GM04504 (cell line): ENCODE measurements at regions not wholly inside any gene's neighbourhood (a gene's known extent, or its start where the extent isn't known, plus 50 kb on each side); places are given as distances from the start of the nearest gene placed in this dataset.

Experiments used
- DNase-seq: peaks from one replicate; pipeline ENCODE4 v3.0.0-alpha.2; 2012; ENCODE audit warnings: low read depth

DNA sequence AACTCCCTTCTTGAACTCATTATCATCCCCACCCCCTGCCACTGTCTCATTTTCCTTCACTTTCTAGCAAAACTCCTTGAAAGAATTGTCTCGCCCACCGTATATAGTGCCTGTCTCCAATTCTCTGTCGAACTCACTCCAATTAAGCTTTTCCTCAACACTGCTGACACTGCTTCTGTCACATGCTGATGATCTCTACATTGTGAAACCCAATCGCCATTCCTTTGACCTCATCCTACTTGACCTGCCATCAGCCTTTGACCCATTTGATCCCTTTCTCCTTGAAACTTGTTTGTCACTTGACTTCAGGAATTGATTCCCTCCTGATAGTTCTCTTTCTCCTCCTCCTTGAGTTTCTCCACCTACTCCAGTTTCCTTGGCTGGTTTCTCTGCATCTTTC lies 54.8 kb downstream of the CCDC71L start:
- DNase-seq = no peak

DNA sequence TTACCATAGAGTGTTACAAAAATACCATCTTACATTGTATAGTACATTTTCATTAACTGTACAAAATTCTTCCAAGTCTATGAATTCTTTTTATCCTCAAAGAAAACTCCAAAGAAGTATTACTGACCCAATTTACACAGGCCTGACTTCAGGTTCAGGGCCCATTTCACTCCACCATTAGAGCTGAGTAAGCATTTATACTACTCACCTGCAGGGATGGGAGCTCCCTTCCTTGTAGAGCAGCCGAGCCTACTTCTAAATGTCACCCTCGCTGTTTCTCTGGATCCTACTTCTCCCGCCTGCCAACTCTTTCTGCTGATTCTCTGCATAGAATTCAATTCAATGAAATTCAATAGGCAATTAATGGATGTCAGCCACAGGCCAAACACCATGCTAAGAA lies 56.0 kb downstream of the CCDC71L start:
- no peak for DNase-seq

DNA sequence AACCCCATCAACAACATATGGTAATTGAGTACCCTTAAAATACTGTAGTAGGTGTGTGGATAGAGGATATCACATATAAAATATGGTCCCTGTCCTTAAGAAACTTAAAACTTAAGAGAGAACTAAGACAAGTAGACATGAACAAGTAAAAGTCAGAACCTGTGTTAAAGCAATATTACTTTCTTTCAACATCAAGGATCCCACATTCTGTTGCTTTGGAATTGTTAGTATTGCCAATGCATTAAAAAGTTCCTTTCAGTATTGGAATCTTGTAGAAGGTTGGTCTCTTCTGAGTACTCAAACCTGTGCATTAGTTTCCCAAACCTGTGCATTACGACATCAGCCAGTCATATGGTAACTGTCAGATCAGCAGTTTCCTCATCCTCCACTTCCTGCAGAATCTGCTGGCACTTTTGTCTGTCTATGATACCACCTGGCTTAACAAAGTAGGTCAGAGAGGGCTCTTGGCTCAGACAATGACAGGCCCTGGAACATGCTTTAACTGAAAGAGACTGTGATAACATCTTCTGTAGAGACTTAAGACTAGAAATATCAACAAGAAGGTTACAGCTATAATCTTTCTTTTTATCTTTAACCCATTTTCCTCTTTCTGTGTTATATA lies 56.5 kb downstream of the CCDC71L start:
- DNase-seq = no peak

DNA sequence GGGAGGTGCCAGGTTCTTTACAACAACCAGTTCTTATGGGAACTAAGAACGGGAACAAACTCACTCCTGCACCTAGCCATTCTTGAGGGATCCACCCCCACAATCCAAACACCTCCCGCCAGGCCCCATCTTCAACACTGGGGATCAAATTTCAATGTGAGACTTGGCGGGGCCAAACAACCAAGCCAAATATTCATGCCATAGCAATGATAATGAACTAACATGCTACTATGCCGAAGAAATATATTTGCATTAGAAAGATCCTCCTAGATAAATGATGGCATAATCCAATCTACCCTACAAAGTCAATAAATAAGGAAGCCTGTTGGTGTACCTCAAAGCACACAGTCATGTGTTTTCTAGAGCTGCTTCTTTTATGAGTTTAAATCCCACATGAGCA lies 57.6 kb downstream of the CCDC71L start:
- DNase-seq = no peak

DNA sequence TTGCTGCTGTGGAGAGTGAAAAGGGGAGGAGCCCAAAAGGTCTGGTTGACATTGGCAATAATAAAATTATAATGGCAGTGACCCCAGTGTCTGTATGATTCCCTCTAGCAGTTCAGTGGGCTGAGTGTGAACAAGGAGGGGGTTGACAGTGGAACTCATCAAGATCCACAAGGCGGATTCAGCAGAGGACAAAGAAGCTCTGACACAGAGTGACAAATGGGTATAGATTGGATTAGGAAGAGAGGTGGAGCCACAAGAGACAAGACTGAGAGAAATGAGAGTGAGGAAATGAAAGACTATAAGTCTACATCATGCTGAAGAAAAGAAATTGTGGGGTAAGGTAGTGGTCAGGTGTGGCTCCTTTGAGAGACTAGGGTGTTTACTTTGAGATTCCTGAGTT lies 58.9 kb downstream of the CCDC71L start:
- no peak for DNase-seq

DNA sequence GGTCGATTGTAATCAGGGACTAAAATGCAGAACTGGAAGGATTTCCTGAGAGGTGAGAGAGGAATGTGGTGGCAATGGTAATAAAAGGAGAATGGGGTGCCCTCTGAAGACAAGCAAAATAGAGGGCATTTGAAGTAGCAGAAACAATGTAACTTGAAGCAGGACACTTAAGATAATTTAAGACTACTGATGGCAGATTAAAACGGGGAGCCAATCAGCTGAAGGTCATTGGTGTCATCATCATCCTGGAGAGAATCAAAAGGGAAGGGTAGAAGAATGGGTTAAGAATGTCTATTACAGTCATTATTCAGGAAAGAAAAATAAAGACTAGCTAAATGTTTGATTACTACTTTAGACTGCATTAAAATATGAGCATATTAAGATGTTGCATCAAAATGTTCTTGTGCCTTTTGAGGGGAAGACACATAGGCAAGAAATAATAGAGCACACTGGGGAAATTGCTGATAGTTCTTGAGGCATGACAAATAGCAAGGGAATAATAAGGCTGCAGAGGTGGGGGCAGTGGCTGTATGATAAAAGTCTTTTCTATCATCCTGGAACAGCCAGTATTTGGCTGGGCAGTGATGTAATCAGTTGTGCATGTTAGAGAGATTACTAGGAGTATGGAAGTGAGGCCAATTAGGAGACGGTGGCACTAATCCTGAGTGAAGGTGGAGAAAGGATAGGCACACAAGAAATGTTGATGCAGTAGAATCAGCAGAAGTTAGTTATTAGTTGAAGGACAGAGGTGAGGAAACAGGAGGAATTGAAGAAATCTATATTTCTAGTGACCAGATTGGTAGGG lies 60.2 kb downstream of the CCDC71L start:
- no peak for DNase-seq

DNA sequence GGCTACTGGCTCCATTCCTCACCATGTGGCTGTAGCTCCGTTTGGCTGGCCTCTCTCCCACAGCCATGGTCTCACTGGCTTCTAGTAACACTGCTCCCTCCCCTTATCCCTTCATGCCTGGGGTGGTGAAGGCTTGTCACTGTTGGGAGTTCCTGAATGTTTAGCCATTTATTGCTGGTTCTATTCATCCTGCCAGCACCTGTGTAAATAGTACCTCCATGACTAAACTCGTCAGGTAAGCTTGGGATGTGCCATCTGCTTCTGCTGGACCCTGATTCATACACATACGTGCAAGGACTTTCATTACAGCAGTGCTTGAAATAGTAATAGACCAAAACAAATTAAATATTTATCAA lies 61.6 kb downstream of the CCDC71L start:
- no peak for DNase-seq

DNA sequence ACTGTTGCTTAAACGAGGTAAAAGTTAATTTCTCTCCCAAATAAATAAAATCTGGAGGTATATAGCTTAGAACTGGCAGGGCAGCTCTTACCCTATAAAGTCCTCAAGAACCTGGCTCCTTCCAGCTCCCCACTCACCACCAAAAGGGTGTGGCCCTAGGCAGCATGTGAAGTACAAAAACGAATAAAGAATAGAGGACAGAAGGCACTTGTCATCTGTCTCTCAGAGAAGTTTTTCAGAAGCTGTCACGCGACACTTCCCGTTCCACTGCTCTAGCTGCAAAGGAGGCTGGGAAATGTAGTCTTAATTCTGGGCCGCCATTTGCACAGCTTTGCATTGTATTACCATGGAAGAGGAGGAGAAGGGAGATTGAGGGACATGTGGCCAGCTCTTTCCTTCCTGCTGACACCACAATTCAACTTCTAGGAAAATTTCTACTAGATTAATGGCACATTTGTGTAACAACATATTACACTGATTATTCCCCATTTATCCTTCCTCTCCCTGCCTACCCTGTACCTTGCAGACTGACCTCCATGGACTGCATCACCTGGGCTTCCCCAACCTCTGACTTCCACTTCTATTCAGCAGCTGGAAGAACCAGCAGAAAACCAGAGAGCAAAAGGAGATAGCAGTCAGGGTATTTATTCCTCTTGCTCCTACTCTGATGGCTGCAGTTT lies 62.2 kb downstream of the CCDC71L start:
- no peak for DNase-seq

DNA sequence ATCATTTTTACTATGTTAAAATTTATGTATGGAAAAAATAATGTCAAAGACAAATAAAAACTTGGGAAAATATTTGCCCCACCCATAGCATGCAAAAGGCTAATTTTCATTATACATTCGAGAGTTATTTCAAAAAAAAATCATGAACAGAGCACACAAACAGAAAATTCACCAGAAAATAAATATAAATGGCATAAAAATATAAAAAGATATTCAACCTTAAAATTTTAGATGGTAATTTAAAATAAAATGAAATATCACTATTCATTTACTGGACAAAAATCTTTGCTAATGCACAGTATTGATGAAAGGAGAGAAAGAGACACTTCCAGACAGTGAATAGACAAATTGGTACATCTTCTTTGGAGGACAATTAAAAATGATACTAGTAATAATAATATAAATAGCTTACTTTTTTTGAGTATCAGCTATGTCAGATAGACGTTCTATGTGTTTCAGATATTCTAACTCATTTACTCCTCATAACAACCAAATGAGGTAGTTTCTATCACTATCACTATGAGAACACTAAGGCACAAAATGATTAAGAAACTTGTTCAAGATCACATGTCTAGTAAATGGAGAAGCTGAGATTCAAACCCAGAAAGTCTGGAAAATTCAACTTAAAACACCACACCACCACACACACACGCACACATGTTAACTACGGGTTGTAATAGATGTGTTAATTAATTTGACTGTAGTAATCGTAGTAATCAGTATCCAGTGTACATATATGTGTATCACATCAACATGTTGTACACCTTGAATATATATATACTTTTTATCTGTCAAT lies 63.0 kb downstream of the CCDC71L start:
- no peak for DNase-seq

DNA sequence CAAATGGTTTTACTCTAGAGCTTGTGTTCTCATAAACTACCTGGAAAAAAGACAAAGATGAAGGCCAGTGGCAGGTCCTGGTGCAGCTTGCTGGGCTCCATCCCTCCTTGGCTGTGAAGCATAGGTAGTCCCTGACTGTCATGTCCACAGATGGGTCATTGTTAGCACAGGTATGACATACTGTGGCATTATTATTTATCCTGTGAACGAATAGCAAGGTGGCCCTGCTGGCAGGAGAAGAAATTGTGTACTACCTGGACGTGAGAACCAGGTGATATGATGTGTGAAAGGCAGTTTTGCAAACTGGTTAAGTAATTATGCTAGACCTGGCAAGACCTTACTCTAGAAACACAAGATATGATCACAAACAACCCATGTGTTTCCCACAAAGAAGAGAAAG lies 63.9 kb downstream of the CCDC71L start:
- no peak for DNase-seq

DNA sequence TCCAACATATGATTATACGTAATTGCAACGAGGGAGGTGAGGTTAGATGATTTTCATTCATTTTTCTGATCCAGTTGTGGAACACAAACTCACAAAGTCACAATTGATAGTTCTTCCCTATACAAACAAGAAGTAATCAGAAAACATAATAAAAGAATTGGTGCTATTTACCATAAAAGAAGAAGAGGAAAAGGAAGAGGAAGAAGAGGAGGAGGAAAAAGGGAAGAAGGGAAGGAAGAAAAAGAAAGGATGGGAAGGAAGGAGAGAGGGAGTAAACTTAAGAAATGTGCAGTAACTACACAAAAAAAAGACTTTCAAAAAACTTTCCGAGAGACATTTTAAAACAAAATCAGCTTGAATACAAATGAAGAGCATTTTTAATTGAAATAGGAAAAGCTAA lies 65.0 kb downstream of the CCDC71L start:
- no peak for DNase-seq

DNA sequence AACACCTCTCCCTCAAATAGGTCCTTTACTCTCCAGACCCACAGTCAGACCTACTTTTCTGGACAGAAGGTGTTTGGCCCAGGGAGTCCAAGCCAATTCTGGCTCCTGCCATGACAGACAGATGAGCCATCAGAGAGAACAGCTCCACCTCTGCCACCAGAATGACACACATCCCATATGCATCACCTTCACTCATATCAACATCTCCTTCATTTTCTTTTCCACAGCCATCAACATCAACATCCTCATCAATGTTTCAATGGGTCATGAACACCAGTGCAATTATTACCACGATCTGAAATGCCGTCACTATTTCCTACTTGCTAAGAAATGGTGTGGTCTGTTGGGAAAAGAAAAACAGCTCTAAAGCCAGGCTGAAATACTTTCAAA lies 67.9 kb downstream of the CCDC71L start:
- no peak for DNase-seq

DNA sequence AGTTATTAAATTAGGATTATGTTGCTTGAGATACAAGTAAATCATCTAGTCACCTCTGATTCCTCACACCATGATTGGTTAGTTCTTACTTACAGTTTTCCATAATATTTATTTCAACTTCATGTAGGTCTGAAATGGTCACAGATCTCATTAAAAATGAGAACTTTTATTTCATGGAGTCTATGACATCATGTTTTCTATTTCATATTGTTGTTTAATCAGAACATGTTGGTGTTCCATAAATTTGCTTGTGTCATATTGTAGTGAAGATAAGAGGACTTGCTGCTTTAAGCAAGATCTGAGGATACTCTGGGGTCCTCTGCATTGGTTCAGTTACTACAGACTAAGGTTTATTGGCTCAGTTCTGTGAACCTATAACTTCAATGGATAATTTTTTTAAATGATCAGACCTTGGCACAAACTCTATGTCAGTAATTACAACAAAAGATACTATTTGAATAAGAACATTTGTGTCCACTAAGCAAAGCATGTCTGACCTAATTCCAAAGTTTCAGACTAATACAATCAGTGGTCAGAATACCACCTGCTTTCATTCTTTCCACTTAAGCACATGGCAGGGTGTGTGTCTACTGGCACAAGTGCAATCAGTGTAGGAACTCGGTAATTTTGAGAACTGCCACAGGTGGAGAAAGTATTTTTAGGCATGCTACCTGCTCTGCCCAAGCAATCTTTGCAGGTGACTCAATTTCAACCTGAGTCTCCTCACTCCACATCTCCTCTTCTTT lies 68.5 kb downstream of the CCDC71L start:
- DNase-seq = no peak

DNA sequence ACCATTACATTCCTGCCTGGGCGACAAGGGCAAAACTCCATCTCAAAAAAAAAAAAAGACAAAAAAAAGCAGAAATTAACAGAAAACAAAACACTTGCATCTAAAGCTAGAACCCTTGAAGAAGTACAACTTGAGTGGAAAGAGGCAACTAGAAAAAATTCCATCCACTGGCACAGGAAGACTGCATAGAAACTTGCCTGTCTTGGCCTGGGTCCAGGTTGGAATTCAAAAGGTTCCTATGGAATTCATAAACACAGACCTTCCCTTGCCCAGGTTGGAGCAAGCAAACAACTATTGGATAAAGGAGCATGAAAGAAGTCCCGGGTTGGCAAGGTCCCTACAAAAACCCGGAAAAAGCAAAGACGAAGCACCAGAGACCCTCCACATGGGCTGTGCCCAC lies 69.8 kb downstream of the CCDC71L start:
- no peak for DNase-seq

DNA sequence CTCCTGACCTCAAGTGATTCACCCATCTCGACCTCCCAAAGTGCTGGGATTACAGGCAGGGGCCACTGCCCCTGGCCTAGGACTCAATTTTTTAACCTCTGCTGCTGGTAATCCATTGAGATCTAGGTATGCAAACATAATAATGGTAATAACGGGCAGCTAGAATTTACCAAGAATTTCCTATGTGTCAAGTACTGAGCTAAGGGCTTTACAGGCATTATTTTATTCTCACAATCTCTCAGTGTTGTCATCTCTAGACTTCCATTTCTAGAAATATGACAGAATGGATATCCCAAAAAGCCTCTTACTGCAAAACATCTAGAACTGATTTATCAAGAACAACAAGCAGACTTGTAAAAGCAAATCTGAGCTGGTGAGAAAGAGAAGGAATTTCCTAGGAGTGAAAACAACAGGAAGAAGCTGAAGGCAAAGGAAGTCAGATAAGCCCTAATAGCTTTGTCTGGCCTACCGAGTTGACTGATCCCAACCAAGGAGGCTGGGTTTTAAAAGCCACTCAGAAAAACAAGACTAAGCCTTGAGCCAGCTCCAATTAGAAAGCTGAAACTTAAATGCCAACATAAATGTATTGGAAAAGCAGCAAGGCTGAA lies 70.6 kb downstream of the CCDC71L start:
- DNase-seq = no peak

DNA sequence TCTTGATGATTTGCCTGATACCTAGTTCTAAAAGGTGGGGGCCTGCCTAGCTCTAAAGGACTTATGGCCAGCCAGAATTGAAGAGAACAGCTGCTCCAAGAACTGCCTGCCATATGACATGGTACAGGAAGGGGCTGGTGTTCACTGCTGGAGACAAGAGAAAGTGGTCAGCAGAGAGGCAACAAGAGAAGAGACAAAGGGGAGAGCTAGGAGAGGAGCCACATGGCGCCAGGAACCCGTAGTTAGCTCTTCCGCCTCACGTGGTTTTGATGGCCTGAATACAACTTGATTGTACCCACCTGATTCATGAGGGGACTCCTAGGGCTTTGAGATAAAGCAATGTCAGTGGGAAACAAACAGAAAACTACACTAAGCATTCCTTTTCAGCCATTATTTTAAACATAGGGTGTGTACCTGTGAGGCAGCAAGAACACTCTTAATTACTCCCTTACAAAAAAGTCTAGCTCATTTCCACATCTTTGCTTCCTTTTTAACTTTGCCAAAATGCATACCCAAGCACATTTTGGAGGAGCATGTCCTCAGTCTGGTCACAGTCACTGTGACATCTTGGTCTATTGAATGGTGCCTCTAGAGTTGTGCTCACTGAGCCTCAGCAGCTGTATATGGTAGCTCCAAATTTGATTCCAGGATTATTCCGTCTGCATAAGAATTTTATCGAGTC lies 71.6 kb downstream of the CCDC71L start:
- DNase-seq = no peak

DNA sequence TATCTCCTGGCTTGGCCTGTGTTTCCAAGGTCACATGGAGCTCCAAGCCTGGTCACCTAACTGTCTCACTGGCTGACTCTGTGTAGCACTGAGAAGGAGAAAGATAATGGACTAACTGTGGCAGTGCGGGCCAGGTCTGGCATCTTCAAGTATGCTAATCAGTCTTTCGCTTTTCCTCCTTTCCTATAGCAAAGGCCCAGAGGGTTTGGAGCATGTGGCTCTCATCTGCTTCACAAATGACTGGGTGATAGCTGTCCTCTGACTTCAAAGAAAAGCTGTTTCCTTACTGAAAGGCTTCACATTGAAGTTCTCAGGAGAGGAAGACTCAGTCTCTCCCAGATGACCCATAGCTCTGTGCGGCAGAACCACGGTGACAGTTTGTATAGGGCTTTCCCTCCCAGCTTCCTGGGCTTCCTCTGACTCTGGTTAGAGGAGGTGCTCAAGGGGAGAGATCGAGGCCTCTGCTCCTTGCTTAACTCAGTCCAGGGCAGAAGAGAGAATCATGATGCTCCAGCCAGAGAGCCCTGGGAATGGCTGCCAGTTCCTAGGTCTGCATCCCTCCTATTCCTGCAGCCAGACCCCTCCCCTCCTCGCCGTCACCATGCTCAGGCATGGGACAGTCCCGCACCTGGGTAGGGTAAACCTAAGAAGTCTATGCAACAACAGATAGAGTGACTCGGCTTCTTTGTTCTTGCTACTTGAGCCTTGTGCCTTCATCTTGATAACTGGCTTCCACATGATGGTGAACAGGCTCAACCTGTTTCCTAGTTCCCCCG lies 72.3 kb downstream of the CCDC71L start:
- no peak for DNase-seq

DNA sequence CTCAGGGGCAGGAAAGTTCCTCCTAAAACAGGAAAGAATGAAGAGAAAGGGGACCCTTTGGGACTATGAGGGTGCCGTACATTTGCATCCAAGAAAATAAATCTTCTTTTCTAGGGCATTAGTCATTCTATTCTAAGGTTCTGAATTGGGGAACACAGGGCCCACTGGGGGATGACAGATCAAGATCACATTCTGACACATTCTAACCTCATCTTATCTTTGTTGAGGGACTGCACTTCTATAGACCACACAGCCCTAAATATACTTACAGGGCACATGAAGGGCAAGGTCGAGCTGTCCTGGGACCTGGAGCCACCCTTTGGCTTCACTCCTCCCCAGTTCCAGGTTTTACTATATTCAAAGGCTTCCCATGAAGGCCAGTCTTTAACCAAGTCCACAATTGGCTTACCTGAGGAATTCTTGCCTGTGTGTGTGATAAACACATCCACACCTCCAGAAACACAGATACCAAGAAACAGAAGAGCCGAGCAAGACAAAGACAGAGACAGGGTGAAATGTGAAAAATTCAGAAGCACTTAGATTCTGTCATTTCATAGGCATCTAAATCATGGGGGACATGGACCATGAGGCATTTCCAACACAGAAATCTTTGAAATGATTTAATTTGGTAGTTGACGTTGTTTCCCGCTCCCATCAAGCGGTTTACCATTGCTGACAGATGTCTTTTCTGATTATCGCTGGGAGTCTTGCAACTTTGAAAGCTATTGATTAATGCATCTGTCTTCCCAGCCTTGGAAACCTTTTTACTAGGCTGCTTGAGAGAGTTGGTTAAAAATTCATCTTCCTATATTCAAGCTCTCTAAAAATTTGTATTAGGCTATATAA lies 75.8 kb downstream of the CCDC71L start:
- DNase-seq = no peak
